Suppressor macrophage (primary cell): ENCODE measurements at regions not wholly inside any gene's neighbourhood (a gene's known extent, or its start where the extent isn't known, plus 50 kb on each side); places are given as distances from the start of the nearest gene placed in this dataset.
"Not testable (repeated sequence)": the region's sequence is repeated elsewhere in the genome, so short reads cannot be mapped to it uniquely, and the experiment has no call there.

Experiments used
- DNase-seq, 4 experiments: peaks; one replicate each; pipeline ENCODE4 v3.0.0-alpha.2; 2020 to 2022

DNA sequence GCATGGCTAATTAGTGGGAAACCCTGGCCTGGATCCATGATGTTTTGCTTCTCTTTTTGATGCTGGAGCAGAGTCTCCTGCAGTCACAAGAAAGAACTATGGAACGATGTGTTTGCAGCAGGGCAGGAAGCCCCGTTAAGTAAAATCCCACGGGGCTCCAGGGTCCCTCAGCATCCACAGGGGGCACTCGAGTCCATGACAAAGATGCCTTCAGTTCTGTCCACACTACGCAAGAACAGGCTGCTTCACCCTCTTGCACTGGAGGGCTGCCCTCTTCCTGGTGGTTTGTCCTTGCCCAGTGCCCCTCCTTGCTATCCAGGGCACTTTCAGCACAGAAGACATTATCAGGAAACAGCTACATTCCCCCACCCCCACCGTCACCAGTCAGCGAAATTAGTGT lies 196.9 kb downstream of the POTED start:
- DNase-seq: not testable (repeated sequence)

DNA sequence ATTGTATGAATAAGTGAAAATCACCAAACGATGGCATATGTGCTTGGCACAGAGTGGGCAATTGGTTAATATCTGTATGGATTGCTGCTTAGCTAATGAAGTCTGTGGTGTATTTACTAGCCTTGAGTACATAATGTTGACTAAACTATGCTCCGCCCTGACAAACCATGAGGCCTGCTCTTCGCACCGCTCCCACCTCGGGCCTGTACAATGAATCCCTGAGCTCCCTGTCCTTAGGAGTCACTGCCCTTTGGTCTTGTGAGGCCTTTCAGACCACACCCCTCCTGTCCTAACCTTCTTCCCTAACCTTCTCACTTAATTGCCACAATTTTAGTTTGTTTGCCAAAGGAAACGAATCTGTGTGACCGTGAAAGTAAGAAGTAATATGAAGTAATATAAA lies 193.2 kb downstream of the POTED start:
- not testable (repeated sequence) for DNase-seq
